Right lobe of liver (tissue), 6 donors: ENCODE measurements at regions not wholly inside any gene's neighbourhood (a gene's known extent, or its start where the extent isn't known, plus 50 kb on each side); places are given as distances from the start of the nearest gene placed in this dataset.

Experiments
- ATAC-seq, 4 donors: fragments of 200-7000 bp; cut with Tn5 transposase; one replicate each; pipeline ENCODE4 v1.9.1; 2020; ENCODE audit warnings: mild to moderate bottlenecking in 4 of 4, moderate library complexity in 4 of 4
- DNase-seq, 3 donors: peaks; one replicate each; pipeline ENCODE4 v3.0.0-alpha.2; 2020
- H3K27ac ChIP-seq, 3 donors: fragments of 200-600 bp; one replicate each; pipeline ENCODE4 v1.8.0; 2022
- H3K27me3 ChIP-seq, 2 donors: fragments of 200-600 bp; one replicate each; pipeline ENCODE4 v1.8.0; 2022
- H3K36me3 ChIP-seq, 4 donors: fragments of 200-600 bp; sonication (generic) in 1 of 4; one replicate each; pipeline versions ENCODE4 v1.5.1 to v1.8.0; 2017 to 2022; ENCODE audit warnings: control low read depth in 1 of 4
- H3K4me1 ChIP-seq, 4 donors: fragments of 200-600 bp; sonication (generic) in 1 of 4; one replicate each; pipeline versions ENCODE4 v1.5.1 to v1.8.0; 2017 to 2022; ENCODE audit warnings: control low read depth in 1 of 4
- H3K4me3 ChIP-seq, 3 donors: fragments of 200-600 bp; one replicate each; pipeline ENCODE4 v1.8.0; 2022
- H3K9me3 ChIP-seq, 4 donors: fragments of 200-600 bp; sonication (generic) in 1 of 4; one replicate each; pipeline versions ENCODE4 v1.5.1 to v1.8.0; 2017 to 2022; ENCODE audit warnings: control low read depth in 1 of 4
- CTCF ChIP-seq, 4 donors: fragments of 200-600 bp in 3 of 4; fragments of 450-650 bp in 1 of 4; IDR thresholded peaks; one replicate each; pipeline versions ENCODE4 v1.5.1 to v1.8.0; 2016 to 2022; ENCODE audit warnings: antibody characterized with exemption in 4 of 4, mild to moderate bottlenecking in 2 of 4
- POLR2A ChIP-seq: fragments of 450-650 bp; IDR thresholded peaks from one replicate; pipeline ENCODE4 v1.6.1; 2017; ENCODE audit warnings: antibody characterized with exemption, mild to moderate bottlenecking
- WGBS: methylation state at CpG from one replicate; pipeline ENCODE4 v1.1.6; 2018; ENCODE audit warnings: low coverage, low lambda C conversion rate; ENCODE audit not compliant: insufficient coverage; ENCODE audit errors: missing lambda C conversion rate; 5-methylcytosine and 5-hydroxymethylcytosine counted together
- intact Hi-C, 2 donors: fragments of 100-400 bp; cut with DNase I; formaldehyde crosslinking; loops; one replicate each; pipeline versions ENCODE4 v1.11.2 to v1.14.1; 2022
- donor health status: DM: no; HTN: yes; CAD: no.
- donor health status: DM: no; HTN: no; CAD: no.
- donor health status: DM: no; HTN: no; CAD: no.
- donor health status: DM: no; HTN: yes; CAD: no.
- donor health status: DM: no; HTN: yes; CAD: no.

- intact Hi-C loops: no loop called here
- Histone ChIP-seq H3K4me1 (no peaks in the 10 kb centered on the region), H3K9me3 (no peaks in the 10 kb centered on the region), H3K27ac (no peak overlapping the region), H3K27me3 (no peaks in the 10 kb centered on the region), H3K36me3 (no peaks in the 10 kb centered on the region), H3K4me3 (no peak overlapping the region)
- DNase-seq (no peak), ATAC-seq (no peak)
- TF ChIP-seq POLR2A (no peak), CTCF (IDR thresholded peaks at IDR 0.05) (no peak)
- 18% methylated on average over 2 of the region's 2 CpGs for WGBS
Observed at GRCh38 chr4:122017296-122017695, 65.4 kb upstream of the TRPC3 start.

- 57% methylated on average over 3 of the region's 3 CpGs for WGBS
- no peak for ATAC-seq
- intact Hi-C loops: no loop called here
Observed at GRCh38 chr4:122015203-122015602, 63.3 kb upstream of the TRPC3 start.

GRCh38 chr4:122012735-122013134 lies 60.9 kb upstream of the TRPC3 start:
- Histone ChIP-seq H3K36me3 (no peaks in the 10 kb centered on the region), H3K4me1 (no peaks in the 10 kb centered on the region), H3K27ac (no peak overlapping the region), H3K9me3 (no peaks in the 10 kb centered on the region), H3K4me3 (no peak overlapping the region), H3K27me3 (no peaks in the 10 kb centered on the region)
- intact Hi-C loops: no loop called here
- DNase-seq (no peak), ATAC-seq (no peak)
- no peak for TF ChIP-seq CTCF (IDR thresholded peaks at IDR 0.05)
- no peak for TF ChIP-seq POLR2A
- 12% methylated on average over 2 of the region's 2 CpGs for WGBS

More at GRCh38 chr4:122015203-122015602, 63.3 kb upstream of the TRPC3 start:
- H3K4me3 ChIP-seq: no peak overlapping the region
- no peaks in the 10 kb centered on the region for H3K36me3 ChIP-seq
- no peaks in the 10 kb centered on the region for H3K4me1 ChIP-seq
- no peak for DNase-seq
- H3K27ac ChIP-seq: no peak overlapping the region
- H3K27me3 ChIP-seq: no peaks in the 10 kb centered on the region
- TF ChIP-seq CTCF (IDR thresholded peaks at IDR 0.05) (no peak), POLR2A (no peak)
- no peaks in the 10 kb centered on the region for H3K9me3 ChIP-seq

- TF ChIP-seq POLR2A: no peak
- no peak for TF ChIP-seq CTCF (IDR thresholded peaks at IDR 0.05)
- Histone ChIP-seq H3K27ac (no peak overlapping the region), H3K4me1 (no peaks in the 10 kb centered on the region), H3K9me3 (no peaks in the 10 kb centered on the region), H3K36me3 (no peaks in the 10 kb centered on the region), H3K4me3 (no peak overlapping the region), H3K27me3 (no peaks in the 10 kb centered on the region)
- 41% methylated on average over 3 of the region's 3 CpGs for WGBS
- intact Hi-C loops: no loop called here
- DNase-seq (no peak), ATAC-seq (no peak)
Observed at GRCh38 chr4:122010610-122011009, 58.8 kb upstream of the TRPC3 start.

- Histone ChIP-seq H3K27me3 (no peaks in the 10 kb centered on the region), H3K4me1 (no peaks in the 10 kb centered on the region), H3K4me3 (no peak overlapping the region), H3K27ac (no peak overlapping the region), H3K9me3 (no peaks in the 10 kb centered on the region), H3K36me3 (no peaks in the 10 kb centered on the region)
- no peak for ATAC-seq
- WGBS: 31% methylated on average over 2 of the region's 2 CpGs
- intact Hi-C loops: no loop called here
- TF ChIP-seq POLR2A (no peak), CTCF (IDR thresholded peaks at IDR 0.05) (no peak)
- DNase-seq: no peak
Observed at GRCh38 chr4:122009524-122009923, 57.7 kb upstream of the TRPC3 start.
